Anterior cingulate cortex (tissue), 58 donors: ENCODE measurements at regions not wholly inside any gene's neighbourhood (a gene's known extent, or its start where the extent isn't known, plus 50 kb on each side); places are given as distances from the start of the nearest gene placed in this dataset.

ENCODE experiments used
- DNase-seq, 58 donors: peaks; one replicate each; lab custom pipeline; 2025; lab: John Stamatoyannopoulos, UW

GRCh38 chr5:125289606-125290005 is 543.2 kb upstream of the ZNF608 start:
- no peak for DNase-seq

- no peak for DNase-seq
Observed at GRCh38 chr5:125290935-125291334, 544.5 kb upstream of the ZNF608 start.

- DNase-seq: no peak
Observed at GRCh38 chr5:125291447-125291846, 545.0 kb upstream of the ZNF608 start.

- DNase-seq: no peak
Observed at GRCh38 chr5:125293223-125293622, 546.8 kb upstream of the ZNF608 start.

GRCh38 chr5:125293726-125294125 is 547.3 kb upstream of the ZNF608 start:
- DNase-seq: peak in 1 of 58 donors; percentile 5

GRCh38 chr5:125294844-125295243 is 548.4 kb upstream of the ZNF608 start:
- no peak for DNase-seq

- DNase-seq: no peak
Observed at GRCh38 chr5:125295405-125295872, 549.0 kb upstream of the ZNF608 start.

- no peak for DNase-seq
Observed at GRCh38 chr5:125298258-125298657, 551.8 kb upstream of the ZNF608 start.

- no peak for DNase-seq
Observed at GRCh38 chr5:125298746-125299379, 552.4 kb upstream of the ZNF608 start.

- DNase-seq: no peak
Observed at GRCh38 chr5:125301711-125302110, 555.3 kb upstream of the ZNF608 start.

- DNase-seq: no peak
Observed at GRCh38 chr5:125302577-125302976, 556.1 kb upstream of the ZNF608 start.

- no peak for DNase-seq
Observed at GRCh38 chr5:125306741-125307140, 560.3 kb upstream of the ZNF608 start.

GRCh38 chr5:125310749-125311148 is 564.3 kb upstream of the ZNF608 start:
- no peak for DNase-seq

- DNase-seq: no peak
Observed at GRCh38 chr5:125311743-125312142, 565.3 kb upstream of the ZNF608 start.

- DNase-seq: no peak
Observed at GRCh38 chr5:125313555-125313954, 567.1 kb upstream of the ZNF608 start.

GRCh38 chr5:125315306-125315705 is 568.9 kb upstream of the ZNF608 start:
- no peak for DNase-seq

- DNase-seq: no peak
Observed at GRCh38 chr5:125316391-125316790, 570.0 kb upstream of the ZNF608 start.

- DNase-seq: no peak
Observed at GRCh38 chr5:125316915-125317535, 570.6 kb upstream of the ZNF608 start.

GRCh38 chr5:125317536-125317995 is 571.1 kb upstream of the ZNF608 start:
- no peak for DNase-seq

- DNase-seq: no peak
Observed at GRCh38 chr5:125321654-125322053, 575.2 kb upstream of the ZNF608 start.

GRCh38 chr5:125323613-125324012 is 577.2 kb upstream of the ZNF608 start:
- no peak for DNase-seq

- no peak for DNase-seq
Observed at GRCh38 chr5:125325488-125326149, 579.2 kb upstream of the ZNF608 start.
